ENCODE measurements at regions not wholly inside any gene's neighbourhood (a gene's known extent, or its start where the extent isn't known, plus 50 kb on each side); places are given as distances from the start of the nearest gene placed in this dataset.

- TF ChIP-seq EZH2 (IDR thresholded peaks at IDR 0.05; ENCODE audit: borderline replicate concordance, control insufficient read depth, low read depth, low read length) (no peak), ASH2L (IDR thresholded peaks at IDR 0.05; ENCODE audit: borderline replicate concordance, low read depth) (no peak), ZBTB4 (CRISPR knock-in tag; IDR thresholded peaks at IDR 0.05) (no peak), EP300 (IDR thresholded peaks at IDR 0.05; ENCODE audit: borderline replicate concordance in 1 of 2, control insufficient read depth in 1 of 2, low read depth in 2 of 2, low read length in 2 of 2) (no peak), RAD21 (IDR thresholded peaks at IDR 0.05; ENCODE audit: insufficient read depth, low read depth, low read length) (no peak), POLR2AphosphoS5 (IDR thresholded peaks at IDR 0.05; ENCODE audit: low read length) (no peak), PBX3 (IDR thresholded peaks at IDR 0.05; ENCODE audit: insufficient replicate concordance, low read depth, low read length) (no peak), REST (IDR thresholded peaks at IDR 0.05; ENCODE audit: low read depth, low read length) (no peak), CTCF (IDR thresholded peaks at IDR 0.05 in 2 of 3, conservative IDR thresholded peaks at IDR 0.05 in 1 of 3; ENCODE audit: control insufficient read depth in 2 of 3, extremely low read depth in 1 of 3, insufficient read depth in 1 of 3, low read depth in 3 of 3, low read length in 3 of 3) (no peak), FOXM1 (IDR thresholded peaks at IDR 0.05; ENCODE audit: low read depth, low read length) (no peak), ZZZ3 (IDR thresholded peaks at IDR 0.05; ENCODE audit: control insufficient read depth, insufficient read length, low read depth) (no peak), HDGF (IDR thresholded peaks at IDR 0.05) (no peak), BHLHE40 (IDR thresholded peaks at IDR 0.05; ENCODE audit: borderline replicate concordance in 1 of 2, low read depth in 2 of 2, low read length in 1 of 2) (no peak), EGR1 (IDR thresholded peaks at IDR 0.05; ENCODE audit: borderline replicate concordance in 1 of 2, low read depth in 2 of 2, low read length in 2 of 2) (no peak)
These were observed 92.2 kb upstream of the INTU start for GRCh38 chr4:127540497-127541025.
